ENCODE measurements at regions not wholly inside any gene's neighbourhood (a gene's known extent, or its start where the extent isn't known, plus 50 kb on each side); places are given as distances from the start of the nearest gene placed in this dataset.

DNA sequence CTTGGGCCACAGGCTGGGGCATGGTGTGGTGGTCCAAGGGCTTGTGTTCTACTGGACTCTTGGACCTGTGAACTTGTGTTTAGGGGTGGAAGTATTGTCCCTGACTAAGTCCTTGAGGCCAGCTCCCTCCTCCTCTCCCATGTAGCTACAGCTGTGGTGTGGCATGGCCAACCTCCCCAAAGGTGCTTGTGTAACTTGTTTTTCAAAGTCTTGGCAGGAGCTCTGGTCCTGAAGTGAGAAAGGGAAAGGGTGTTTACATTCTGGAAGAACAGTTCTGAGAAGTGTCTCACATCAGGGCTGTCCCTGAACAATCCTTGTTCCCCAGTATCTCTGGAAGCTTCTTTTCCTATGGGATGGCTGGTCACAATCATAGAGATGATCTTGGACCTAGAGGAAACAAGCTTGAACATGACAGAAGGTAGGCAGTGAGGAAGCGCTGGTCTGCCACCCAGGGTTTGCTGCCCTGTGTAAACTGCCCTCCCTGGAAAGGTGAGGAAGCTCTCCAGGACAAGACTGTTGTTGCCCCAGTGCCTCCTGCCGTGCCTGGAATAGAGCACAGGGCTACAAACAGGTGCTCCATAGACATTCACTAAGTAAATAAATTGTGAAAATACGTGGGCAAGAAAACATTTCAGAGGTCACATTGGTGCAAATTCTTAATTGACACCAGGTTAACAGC lies 64.6 kb upstream of the KLF9 start:
- ChIA-PET POLR2A (interaction anchor here in 1 of 2 donors (0.6 kb wide), 1 partner anchor 45 kb away, joined by 3 read pairs; no protein-coding TSS in a partner anchor), CTCF (interaction anchor here in 1 of 2 donors (0.5 to 0.9 kb wide), 2 partner anchors 9 to 33 kb away, joined by 3 read pairs; no protein-coding TSS in a partner anchor)
- H3K36me3 Mint-ChIP-seq = no peaks in the 10 kb centered on the region
- no peak overlapping the region for H3K4me3 Mint-ChIP-seq
- H3K9me3 Mint-ChIP-seq = no peaks in the 10 kb centered on the region
- Histone ChIP-seq H3K4me1 (ENCODE audit: control insufficient read depth in 1 of 2, extremely low read depth in 1 of 2, insufficient read depth in 2 of 2, low read length in 2 of 2) (no peaks in the 10 kb centered on the region), H3K4me3 (ENCODE audit: control insufficient read depth in 1 of 2, extremely low read depth in 1 of 2, low read length in 1 of 2) (no peak overlapping the region), H3K27ac (ENCODE audit: low read length) (no peak overlapping the region), H3K9me3 (no peaks in the 10 kb centered on the region), H3K36me3 (ENCODE audit: control insufficient read depth in 2 of 2, extremely low read depth in 1 of 2, insufficient read depth in 1 of 2, low read length in 1 of 2) (no peaks in the 10 kb centered on the region), H3K27me3 (replicated peaks in 1 of 2; ENCODE audit: control insufficient read depth in 2 of 2, extremely low read depth in 1 of 2, insufficient read depth in 2 of 2, low read length in 1 of 2) (no peaks in the 10 kb centered on the region)
- H3K27me3 Mint-ChIP-seq = peaks cover 0 to 3% of the 10 kb centered on the region in 2 donors
- ATAC-seq (replicated peaks in 1 of 4) (no peak), DNase-seq (no peak)
- H3K4me1 Mint-ChIP-seq = peaks cover 0 to 4% (median 3%) of the 10 kb centered on the region in 3 donors
- 100% methylated on average over 1 of the region's 3 CpGs for WGBS (ENCODE audit: insufficient coverage)
- no peak overlapping the region for H3K27ac Mint-ChIP-seq

DNA sequence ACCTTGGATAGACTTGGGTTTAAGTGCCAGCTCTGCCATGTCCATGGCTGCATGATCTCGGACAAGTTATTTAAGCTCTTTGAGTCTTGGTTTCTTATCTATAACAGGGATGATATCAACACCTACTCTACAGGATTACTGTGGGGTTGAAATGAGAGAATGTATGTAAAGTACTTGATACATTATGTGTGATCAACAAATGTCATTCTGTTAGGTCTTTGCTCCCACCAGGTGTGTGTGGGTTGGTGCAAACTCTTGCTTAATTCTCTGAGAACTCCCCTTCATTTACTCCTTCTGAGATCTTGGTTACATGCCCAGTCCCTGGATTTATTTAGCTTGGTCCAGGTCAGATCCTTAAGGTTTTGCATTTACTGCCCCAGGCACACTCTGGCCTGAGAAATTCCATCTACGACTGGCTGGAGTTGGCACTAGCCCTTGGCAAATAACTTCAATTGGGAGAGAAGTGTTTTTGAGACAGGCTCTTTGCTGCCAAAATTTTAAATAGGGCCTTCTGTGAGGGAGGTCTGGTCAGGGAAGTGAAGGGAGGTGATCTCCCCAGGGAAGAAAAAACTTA lies 63.5 kb upstream of the KLF9 start:
- DNase-seq (no peak), ATAC-seq (replicated peaks in 1 of 4) (no peak)
- H3K4me1 Mint-ChIP-seq = no peaks in the 10 kb centered on the region
- ChIA-PET CTCF (interaction anchor here in 1 of 2 donors (1.2 kb wide), 1 partner anchor 133 kb away, joined by 3 read pairs; no protein-coding TSS in a partner anchor), POLR2A (no interaction called here)
- 60% methylated on average over 1 of the region's 2 CpGs for WGBS (ENCODE audit: insufficient coverage)
- H3K4me3 Mint-ChIP-seq = no peak overlapping the region
- H3K36me3 Mint-ChIP-seq = no peaks in the 10 kb centered on the region
- Histone ChIP-seq H3K9me3 (no peaks in the 10 kb centered on the region), H3K27ac (ENCODE audit: low read length) (no peak overlapping the region), H3K36me3 (ENCODE audit: control insufficient read depth in 2 of 2, extremely low read depth in 1 of 2, insufficient read depth in 1 of 2, low read length in 1 of 2) (no peaks in the 10 kb centered on the region), H3K27me3 (replicated peaks in 1 of 2; ENCODE audit: control insufficient read depth in 2 of 2, extremely low read depth in 1 of 2, insufficient read depth in 2 of 2, low read length in 1 of 2) (no peaks in the 10 kb centered on the region), H3K4me3 (ENCODE audit: control insufficient read depth in 1 of 2, extremely low read depth in 1 of 2, low read length in 1 of 2) (no peak overlapping the region), H3K4me1 (ENCODE audit: control insufficient read depth in 1 of 2, extremely low read depth in 1 of 2, insufficient read depth in 2 of 2, low read length in 2 of 2) (no peaks in the 10 kb centered on the region)
- H3K27me3 Mint-ChIP-seq = peaks cover 0 to 2% of the 10 kb centered on the region in 2 donors
- no peak overlapping the region for H3K27ac Mint-ChIP-seq
- H3K9me3 Mint-ChIP-seq = no peaks in the 10 kb centered on the region

DNA sequence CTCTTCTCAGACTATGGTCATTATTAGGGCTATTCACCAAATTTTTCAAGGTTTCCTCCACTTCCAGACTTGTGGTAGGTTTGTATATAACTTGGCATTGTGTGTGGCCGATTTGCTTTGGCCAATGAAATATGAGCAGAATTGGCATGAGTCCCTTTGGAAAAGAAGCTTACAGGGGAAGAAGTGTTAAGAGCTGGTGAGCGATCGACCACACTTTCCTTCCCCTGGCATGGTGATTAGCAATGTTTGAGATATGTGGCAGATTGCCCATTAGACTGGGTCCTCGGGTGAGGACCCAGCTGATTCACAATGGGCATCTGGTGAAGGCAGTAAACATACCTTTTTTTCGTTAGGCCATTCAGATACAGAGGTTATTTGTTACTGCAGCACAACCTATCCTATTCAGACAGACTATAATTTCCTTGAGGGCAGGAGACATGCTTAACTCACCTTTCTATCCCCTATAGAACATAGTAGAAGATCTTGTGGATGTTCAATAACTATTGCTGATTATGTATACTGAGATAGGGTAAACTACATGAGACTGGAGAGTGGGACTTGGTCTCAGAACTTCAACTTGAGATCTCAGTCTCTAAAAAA lies 62.8 kb upstream of the KLF9 start:
- Mint-ChIP-seq H3K9me3 (no peaks in the 10 kb centered on the region), H3K4me3 (no peak overlapping the region), H3K27me3 (peaks cover 0 to 2% of the 10 kb centered on the region in 2 donors), H3K36me3 (no peaks in the 10 kb centered on the region), H3K27ac (no peak overlapping the region), H3K4me1 (peaks cover 0 to under 1% (median 0%) of the 10 kb centered on the region in 3 donors)
- H3K9me3 ChIP-seq = no peaks in the 10 kb centered on the region
- no peak overlapping the region for H3K27ac ChIP-seq (ENCODE audit: low read length)
- CTCF ChIA-PET = interaction anchor here in 1 of 2 donors (1.2 kb wide), 1 partner anchor 133 kb away, joined by 3 read pairs; no protein-coding TSS in a partner anchor
- POLR2A ChIA-PET = no interaction called here
- H3K4me3 ChIP-seq (ENCODE audit: control insufficient read depth in 1 of 2, extremely low read depth in 1 of 2, low read length in 1 of 2) = no peak overlapping the region
- peaks cover 0 to 3% of the 10 kb centered on the region in 2 experiments for H3K27me3 ChIP-seq (replicated peaks in 1 of 2; ENCODE audit: control insufficient read depth in 2 of 2, extremely low read depth in 1 of 2, insufficient read depth in 2 of 2, low read length in 1 of 2)
- no peaks in the 10 kb centered on the region for H3K4me1 ChIP-seq (ENCODE audit: control insufficient read depth in 1 of 2, extremely low read depth in 1 of 2, insufficient read depth in 2 of 2, low read length in 2 of 2)
- WGBS (ENCODE audit: insufficient coverage) = 91% methylated on average over 3 of the region's 5 CpGs
- no peaks in the 10 kb centered on the region for H3K36me3 ChIP-seq (ENCODE audit: control insufficient read depth in 2 of 2, extremely low read depth in 1 of 2, insufficient read depth in 1 of 2, low read length in 1 of 2)
- ATAC-seq (replicated peaks in 1 of 4) (no peak), DNase-seq (no peak)

DNA sequence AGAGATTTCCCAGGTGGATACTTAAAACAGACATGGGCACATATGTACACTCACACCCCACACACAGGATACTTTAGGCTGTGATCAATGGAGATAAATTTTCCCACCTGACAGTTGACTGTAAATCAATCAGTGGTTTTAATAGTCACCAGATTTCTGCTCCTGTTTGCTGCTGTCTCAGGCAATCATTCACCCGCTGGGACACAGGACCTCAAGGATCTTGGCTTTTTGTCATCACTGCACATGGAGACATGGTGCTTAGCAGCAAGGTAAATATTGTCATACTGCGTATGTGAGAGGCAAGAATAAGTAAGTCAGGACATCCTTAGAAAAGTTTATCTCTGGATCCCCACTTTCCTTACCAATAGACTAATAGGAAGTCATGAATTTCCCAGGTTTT lies 60.8 kb upstream of the KLF9 start:
- peaks cover 0 to 3% of the 10 kb centered on the region in 2 experiments for H3K27me3 ChIP-seq (replicated peaks in 1 of 2; ENCODE audit: control insufficient read depth in 2 of 2, extremely low read depth in 1 of 2, insufficient read depth in 2 of 2, low read length in 1 of 2)
- H3K36me3 ChIP-seq (ENCODE audit: control insufficient read depth in 2 of 2, extremely low read depth in 1 of 2, insufficient read depth in 1 of 2, low read length in 1 of 2) = no peaks in the 10 kb centered on the region
- no peaks in the 10 kb centered on the region for H3K9me3 ChIP-seq
- Mint-ChIP-seq H3K27ac (no peak overlapping the region), H3K36me3 (no peaks in the 10 kb centered on the region), H3K27me3 (peaks cover 0 to 2% of the 10 kb centered on the region in 2 donors), H3K4me1 (peaks cover 13 to 20% (median 20%) of the 10 kb centered on the region in 3 donors), H3K9me3 (no peaks in the 10 kb centered on the region), H3K4me3 (no peak overlapping the region)
- CTCF ChIA-PET = no interaction called here
- H3K4me1 ChIP-seq (ENCODE audit: control insufficient read depth in 1 of 2, extremely low read depth in 1 of 2, insufficient read depth in 2 of 2, low read length in 2 of 2) = peaks cover 5 to 7% of the 10 kb centered on the region in 2 experiments
- no peak for DNase-seq
- no peak overlapping the region for H3K4me3 ChIP-seq (ENCODE audit: control insufficient read depth in 1 of 2, extremely low read depth in 1 of 2, low read length in 1 of 2)
- no peak overlapping the region for H3K27ac ChIP-seq (ENCODE audit: low read length)
- ATAC-seq (replicated peaks in 1 of 4) = no peak
- POLR2A ChIA-PET = no interaction called here
- WGBS (ENCODE audit: insufficient coverage) = no CpG with 5 or more reads among the region's 2 CpGs

DNA sequence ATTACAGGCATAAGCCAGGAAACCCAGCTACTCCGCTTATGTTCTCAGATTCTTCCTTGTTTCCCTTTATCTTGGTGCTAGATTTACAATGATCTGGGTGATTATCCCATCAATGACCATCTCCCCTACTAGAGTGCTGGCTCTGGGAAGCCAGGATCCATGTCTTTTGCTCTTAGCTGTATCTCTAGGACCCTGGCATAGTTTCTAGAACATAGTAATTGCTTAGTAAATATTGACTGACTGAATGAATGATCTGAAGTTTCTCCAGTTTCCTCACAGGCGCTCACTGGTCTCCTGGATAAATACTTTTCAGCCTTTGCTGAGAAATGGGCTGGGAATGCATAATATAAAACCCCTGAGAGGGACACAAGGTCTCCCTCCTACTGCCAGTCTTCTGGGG lies 60.0 kb upstream of the KLF9 start:
- Histone ChIP-seq H3K4me3 (ENCODE audit: control insufficient read depth in 1 of 2, extremely low read depth in 1 of 2, low read length in 1 of 2) (no peak overlapping the region), H3K36me3 (ENCODE audit: control insufficient read depth in 2 of 2, extremely low read depth in 1 of 2, insufficient read depth in 1 of 2, low read length in 1 of 2) (no peaks in the 10 kb centered on the region), H3K27me3 (replicated peaks in 1 of 2; ENCODE audit: control insufficient read depth in 2 of 2, extremely low read depth in 1 of 2, insufficient read depth in 2 of 2, low read length in 1 of 2) (peaks cover 0 to 3% of the 10 kb centered on the region in 2 experiments), H3K4me1 (ENCODE audit: control insufficient read depth in 1 of 2, extremely low read depth in 1 of 2, insufficient read depth in 2 of 2, low read length in 2 of 2) (peaks cover 8 to 14% of the 10 kb centered on the region in 2 experiments), H3K27ac (ENCODE audit: low read length) (no peak overlapping the region), H3K9me3 (no peaks in the 10 kb centered on the region)
- H3K27me3 Mint-ChIP-seq = peaks cover 0 to 2% of the 10 kb centered on the region in 2 donors
- no peaks in the 10 kb centered on the region for H3K36me3 Mint-ChIP-seq
- H3K9me3 Mint-ChIP-seq = no peaks in the 10 kb centered on the region
- peaks cover 19 to 28% (median 27%) of the 10 kb centered on the region in 3 donors for H3K4me1 Mint-ChIP-seq
- 80% methylated on average over 1 of the region's 2 CpGs for WGBS (ENCODE audit: insufficient coverage)
- POLR2A ChIA-PET = no interaction called here
- H3K4me3 Mint-ChIP-seq = no peak overlapping the region
- H3K27ac Mint-ChIP-seq = no peak overlapping the region
- DNase-seq = no peak
- CTCF ChIA-PET = interaction anchor here (0.7 to 1.1 kb wide), 2 partner anchors 30 to 57 kb away, joined by 3 to 4 read pairs; no protein-coding TSS in a partner anchor
- ATAC-seq (replicated peaks in 1 of 4) = no peak

DNA sequence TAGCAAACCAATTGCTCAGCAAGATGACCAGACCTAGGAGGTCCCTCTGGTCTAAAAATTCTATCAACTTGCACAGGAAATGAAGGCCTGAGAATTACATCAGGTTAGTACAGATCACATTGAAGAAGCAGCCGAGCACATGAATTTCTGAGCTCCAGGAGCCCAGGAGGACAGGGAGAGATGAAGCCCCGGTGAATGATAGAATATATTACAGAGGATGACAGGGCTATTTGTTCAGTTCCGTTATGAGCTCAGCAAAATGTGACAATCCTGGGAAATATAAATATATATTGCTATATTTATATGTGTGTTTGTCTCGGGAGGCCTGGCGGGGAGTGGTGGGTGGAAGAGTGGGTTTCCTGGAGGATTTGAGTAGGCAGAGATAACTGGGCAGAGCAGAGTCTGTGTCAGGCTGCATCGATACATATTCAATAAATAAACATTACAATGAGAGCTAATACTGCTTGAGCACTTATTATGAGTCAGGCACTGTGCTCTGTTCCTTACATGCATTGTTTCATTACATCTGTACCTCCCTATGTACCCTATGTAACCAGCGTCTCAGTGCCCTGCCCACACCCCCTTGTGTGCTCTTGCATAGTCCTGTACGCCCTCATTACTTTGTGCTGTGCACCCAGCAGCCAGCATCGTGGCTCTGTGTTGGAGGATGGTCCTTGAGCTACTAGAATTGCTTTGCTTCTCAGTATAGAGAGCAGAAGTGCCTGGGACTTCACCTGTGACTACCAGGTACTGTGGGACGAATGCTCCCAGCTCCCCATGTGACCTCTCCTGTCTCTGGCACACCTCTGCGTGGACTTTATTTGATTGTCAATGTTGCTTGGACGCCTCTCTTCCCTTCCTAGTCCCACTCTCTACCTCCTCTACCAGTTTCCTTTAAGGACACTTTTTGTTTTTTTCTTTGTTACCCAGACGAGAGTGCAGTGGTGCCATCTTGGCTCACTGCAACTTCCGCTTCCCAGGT lies 58.1 kb upstream of the KLF9 start:
- ATAC-seq (replicated peaks in 1 of 4) (no peak), DNase-seq (no peak)
- no peaks in the 10 kb centered on the region for H3K9me3 ChIP-seq
- H3K4me1 Mint-ChIP-seq = peaks cover 30 to 43% (median 39%) of the 10 kb centered on the region in 3 donors
- ChIA-PET CTCF (no interaction called here), POLR2A (no interaction called here)
- H3K36me3 Mint-ChIP-seq = no peaks in the 10 kb centered on the region
- H3K27ac ChIP-seq (ENCODE audit: low read length) = no peak overlapping the region
- no peaks in the 10 kb centered on the region for H3K36me3 ChIP-seq (ENCODE audit: control insufficient read depth in 2 of 2, extremely low read depth in 1 of 2, insufficient read depth in 1 of 2, low read length in 1 of 2)
- H3K4me3 ChIP-seq (ENCODE audit: control insufficient read depth in 1 of 2, extremely low read depth in 1 of 2, low read length in 1 of 2) = no peak overlapping the region
- peak overlapping the region in 1 of 2 donors; percentile 47 for H3K27ac Mint-ChIP-seq
- 87% methylated on average over 5 of the region's 14 CpGs for WGBS (ENCODE audit: insufficient coverage)
- peaks cover 0 to 2% of the 10 kb centered on the region in 2 donors for H3K27me3 Mint-ChIP-seq
- H3K4me3 Mint-ChIP-seq = no peak overlapping the region
- peaks cover 8 to 14% of the 10 kb centered on the region in 2 experiments for H3K4me1 ChIP-seq (ENCODE audit: control insufficient read depth in 1 of 2, extremely low read depth in 1 of 2, insufficient read depth in 2 of 2, low read length in 2 of 2)
- no peaks in the 10 kb centered on the region for H3K9me3 Mint-ChIP-seq
- peaks cover 0 to 3% of the 10 kb centered on the region in 2 experiments for H3K27me3 ChIP-seq (replicated peaks in 1 of 2; ENCODE audit: control insufficient read depth in 2 of 2, extremely low read depth in 1 of 2, insufficient read depth in 2 of 2, low read length in 1 of 2)
